Fibroblast of pulmonary artery (primary cell): ENCODE measurements at regions not wholly inside any gene's neighbourhood (a gene's known extent, or its start where the extent isn't known, plus 50 kb on each side); places are given as distances from the start of the nearest gene placed in this dataset.

ENCODE experiments used
- DNase-seq: peaks from one replicate; pipeline ENCODE4 v3.0.0-alpha.2; 2010; ENCODE audit warnings: low read depth
- H3K4me3 ChIP-seq: replicated peaks from 2 replicates; pipeline ENCODE4 v1.5.1; 2011; ENCODE audit warnings: low read depth, mild to moderate bottlenecking, control low read depth, low read length, moderate library complexity
- CTCF ChIP-seq: IDR thresholded peaks from 2 replicates; pipeline ENCODE4 v1.5.1; 2011; ENCODE audit warnings: mild to moderate bottlenecking, control low read depth, low read length, inconsistent platforms; ENCODE audit errors: missing control alignments

- no peak for TF ChIP-seq CTCF
- DNase-seq: no peak
- H3K4me3 ChIP-seq: no peak overlapping the region
Observed at GRCh38 chr20:20816969-20817755, 104.7 kb upstream of the RALGAPA2 start.

GRCh38 chr20:20815711-20816455 is 103.4 kb upstream of the RALGAPA2 start:
- no peak overlapping the region for H3K4me3 ChIP-seq
- TF ChIP-seq CTCF: no peak
- no peak for DNase-seq

GRCh38 chr20:20814685-20815084 is 102.2 kb upstream of the RALGAPA2 start:
- no peak for DNase-seq
- no peak overlapping the region for H3K4me3 ChIP-seq
- TF ChIP-seq CTCF: no peak

GRCh38 chr20:20812136-20812535 is 99.7 kb upstream of the RALGAPA2 start:
- no peak for DNase-seq
- no peak for TF ChIP-seq CTCF
- H3K4me3 ChIP-seq: no peak overlapping the region

GRCh38 chr20:20808016-20808415 is 95.6 kb upstream of the RALGAPA2 start:
- no peak for TF ChIP-seq CTCF
- DNase-seq: no peak

GRCh38 chr20:20806121-20807095 is 94.0 kb upstream of the RALGAPA2 start:
- no peak for DNase-seq
- no peak overlapping the region for H3K4me3 ChIP-seq
- no peak for TF ChIP-seq CTCF

More at GRCh38 chr20:20808016-20808415, 95.6 kb upstream of the RALGAPA2 start:
- H3K4me3 ChIP-seq: no peak overlapping the region
